HG03196 (cell line): ENCODE measurements at regions not wholly inside any gene's neighbourhood (a gene's known extent, or its start where the extent isn't known, plus 50 kb on each side); places are given as distances from the start of the nearest gene placed in this dataset.
"Not testable (repeated sequence)": the region's sequence is repeated elsewhere in the genome, so short reads cannot be mapped to it uniquely, and the experiment has no call there.

ENCODE experiments used
- ATAC-seq: cut with Tn5 transposase; IDR thresholded peaks from one replicate; pipeline ENCODE4 v1.9.1; 2021; ENCODE audit not compliant: unreplicated experiment

DNA sequence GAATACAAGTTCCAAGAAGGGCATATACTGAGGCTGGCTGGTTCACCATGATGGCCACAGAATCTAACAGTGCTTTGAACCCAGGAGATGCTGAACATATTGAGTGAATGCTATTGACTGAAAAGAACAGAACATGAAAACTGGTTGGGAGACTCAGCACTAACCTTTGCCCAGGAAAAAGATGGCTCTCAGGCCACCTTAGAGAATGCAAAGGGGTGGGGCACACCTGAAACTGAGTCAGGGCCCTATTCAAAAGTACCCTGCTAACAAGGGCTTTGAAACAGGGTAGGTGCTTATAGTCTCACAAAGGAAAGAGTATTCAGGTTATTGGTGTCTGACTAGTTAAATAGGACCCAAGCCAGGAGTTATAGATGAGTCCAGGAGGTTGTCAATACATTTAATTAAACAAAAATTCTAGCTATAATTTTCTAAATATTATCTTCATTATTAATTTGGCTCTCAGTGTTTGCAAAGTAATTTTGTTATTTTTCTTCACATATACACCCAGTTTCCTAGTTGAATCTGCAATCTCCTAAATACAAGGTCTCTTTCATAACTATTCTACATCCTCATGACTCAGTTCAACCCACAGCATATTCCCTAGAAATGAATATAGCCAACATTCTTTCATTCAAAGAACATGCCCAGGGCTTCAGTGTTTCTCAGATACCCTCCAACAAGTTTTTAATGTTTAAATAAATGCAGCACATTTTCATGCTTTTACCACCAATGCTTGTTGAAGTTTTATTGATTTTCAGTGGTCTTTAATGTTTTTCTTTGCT is 144.2 kb upstream of the RAPGEF2 start:
- ATAC-seq = no peak

DNA sequence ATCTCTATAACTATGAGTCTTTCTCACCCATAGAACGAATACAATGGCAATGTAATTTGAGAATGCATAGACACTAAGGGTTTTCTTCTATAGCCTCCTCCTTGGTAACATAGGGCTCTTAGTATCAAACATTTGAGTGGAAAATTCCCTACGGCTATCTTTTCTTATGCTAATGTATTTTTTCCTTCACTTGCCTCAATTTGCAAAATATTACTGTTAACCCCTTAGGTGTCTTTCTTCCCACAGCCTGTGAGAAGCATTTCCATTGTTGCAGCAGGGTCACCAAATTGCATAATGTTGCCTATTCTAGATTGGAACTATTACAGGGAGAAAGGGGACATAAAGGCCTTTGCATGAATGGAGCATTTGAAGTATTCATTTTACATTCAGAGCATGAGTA is 140.5 kb upstream of the RAPGEF2 start:
- no peak for ATAC-seq

DNA sequence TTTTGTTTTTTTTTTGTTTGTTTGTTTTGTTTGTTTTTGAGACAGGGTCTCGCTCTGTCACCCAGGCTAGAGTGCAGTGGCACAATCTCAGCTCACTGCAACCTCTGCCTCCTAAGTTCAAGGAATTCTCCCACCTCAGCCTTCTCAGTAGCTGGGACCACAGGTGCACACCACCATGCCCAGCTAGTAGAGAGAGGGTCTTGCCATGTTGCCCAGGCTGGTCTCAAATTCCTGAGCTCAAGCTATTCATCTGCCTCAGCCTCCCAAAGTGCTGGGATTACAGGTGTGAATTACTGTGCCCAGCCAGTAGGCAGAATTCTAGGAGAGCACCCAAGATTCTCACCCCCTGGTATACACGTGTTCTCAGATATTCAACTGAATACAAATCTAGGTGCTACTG is 139.6 kb upstream of the RAPGEF2 start:
- ATAC-seq = not testable (repeated sequence)

DNA sequence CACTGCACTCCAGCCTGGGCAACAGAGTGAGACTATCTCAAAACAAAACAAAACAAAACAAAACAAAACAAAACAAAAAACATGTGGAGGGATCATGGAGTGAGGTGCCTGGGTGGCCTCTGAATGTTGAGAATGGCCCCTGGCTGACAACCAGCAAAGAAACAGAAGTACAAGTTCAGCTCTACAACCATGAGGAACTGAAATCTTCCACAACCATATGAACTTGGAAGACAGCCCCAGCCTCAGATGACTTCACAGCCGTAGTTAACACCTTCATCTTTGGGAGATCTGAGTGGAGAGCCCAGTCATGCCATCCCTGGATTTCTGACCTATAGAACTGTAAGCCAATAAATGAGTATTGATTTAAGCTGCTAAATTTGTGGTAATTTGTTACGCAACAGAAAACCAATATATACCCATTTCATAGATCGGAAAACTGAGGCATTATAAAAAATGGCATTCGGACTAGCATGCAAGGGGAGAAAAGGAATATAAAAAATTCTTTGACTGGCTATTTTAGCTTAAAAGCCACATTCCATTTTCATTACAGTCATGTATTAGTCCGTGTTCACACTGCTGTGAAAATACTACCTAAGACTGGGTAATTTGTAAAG is 138.7 kb upstream of the RAPGEF2 start:
- no peak for ATAC-seq

DNA sequence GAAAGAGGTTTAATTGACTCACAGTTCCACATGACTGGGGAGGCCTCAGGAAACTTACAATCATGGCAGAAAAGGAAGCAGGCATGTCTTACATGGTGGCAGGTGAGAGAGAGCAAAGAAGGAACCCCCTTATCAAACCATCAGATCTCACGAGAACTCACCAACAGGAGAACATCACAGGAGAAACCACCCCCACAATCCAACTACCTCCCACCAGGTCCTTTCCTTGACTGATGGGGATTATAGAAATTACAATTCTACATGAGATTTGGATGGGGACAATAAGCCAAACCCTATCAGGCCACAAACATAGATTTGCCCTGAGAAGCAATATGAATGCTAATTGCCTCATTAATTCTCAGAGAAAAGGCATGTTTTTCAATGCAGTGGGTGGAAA is 138.2 kb upstream of the RAPGEF2 start:
- no peak for ATAC-seq

DNA sequence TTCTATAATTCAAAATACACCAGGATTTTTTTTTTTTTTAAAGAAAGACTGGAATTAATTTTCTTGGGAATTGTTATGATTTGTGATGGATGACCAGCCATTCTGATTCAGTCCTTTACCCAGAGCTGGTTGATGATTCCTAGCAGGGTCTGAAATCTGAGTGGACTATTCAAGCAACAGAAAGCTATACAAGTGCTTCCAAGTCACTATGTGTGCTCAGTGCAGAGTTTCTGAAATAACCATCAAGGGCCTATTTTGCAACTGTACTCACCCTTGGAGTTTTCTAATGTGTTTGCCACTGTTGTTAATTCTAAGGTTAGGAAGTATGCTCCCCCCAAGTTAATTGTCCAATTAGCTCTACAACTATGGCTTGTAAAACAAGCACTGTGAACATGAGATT is 137.7 kb upstream of the RAPGEF2 start:
- no peak for ATAC-seq

DNA sequence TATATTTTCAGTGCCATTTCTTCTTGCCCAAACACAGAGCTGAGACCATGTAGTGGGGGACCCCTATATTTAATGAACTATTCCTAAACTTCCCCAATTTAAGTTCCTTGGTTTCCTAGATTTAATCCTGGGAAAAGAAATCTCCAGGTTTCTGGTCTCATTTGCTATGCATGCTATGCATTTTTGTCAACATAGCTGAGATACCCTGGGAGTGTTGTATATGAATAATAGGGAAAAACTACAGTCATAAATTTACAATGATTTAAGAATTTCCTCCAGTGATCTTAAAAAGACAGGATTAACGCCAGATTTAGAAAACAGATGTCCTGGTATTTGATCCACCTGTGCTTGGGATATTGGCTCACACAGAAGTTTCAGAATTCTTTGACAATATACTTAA is 136.8 kb upstream of the RAPGEF2 start:
- ATAC-seq = no peak

DNA sequence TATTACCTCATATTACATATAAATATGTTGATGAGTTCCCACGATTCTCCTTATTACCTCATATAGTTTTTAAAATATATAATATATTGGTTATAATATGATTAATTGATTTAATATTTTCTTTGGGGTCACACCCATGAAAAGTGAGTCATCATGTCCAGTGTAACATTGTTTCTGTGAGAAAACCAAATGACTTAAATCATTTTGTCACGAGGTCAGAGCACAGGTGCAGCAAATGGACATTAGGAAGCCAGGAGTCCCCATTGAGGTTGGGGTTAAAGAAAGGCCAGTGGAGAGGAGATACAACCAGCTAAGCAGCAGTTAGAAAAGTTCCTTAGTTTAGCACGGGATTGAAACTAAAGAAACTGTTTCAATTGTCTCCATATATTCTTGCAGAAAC is 133.9 kb upstream of the RAPGEF2 start:
- no peak for ATAC-seq

DNA sequence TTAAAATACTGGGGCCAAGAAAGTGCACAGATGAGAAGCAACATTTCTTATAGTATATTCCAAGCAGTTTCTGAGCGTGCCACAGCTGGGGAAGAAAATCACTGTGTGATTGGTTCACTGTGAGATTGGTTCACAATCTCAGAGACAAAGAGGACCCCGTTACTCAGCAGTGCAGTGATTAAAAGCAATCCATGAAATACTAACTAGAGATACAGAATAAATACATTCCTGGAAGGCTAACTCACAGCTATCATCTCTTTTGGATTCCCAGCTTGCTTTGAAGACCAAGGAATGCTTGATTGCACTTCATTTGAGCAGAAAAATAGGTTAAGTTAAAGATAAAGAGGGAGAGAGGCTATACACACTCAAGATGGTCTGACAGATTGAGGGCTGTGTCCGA is 132.1 kb upstream of the RAPGEF2 start:
- no peak for ATAC-seq

DNA sequence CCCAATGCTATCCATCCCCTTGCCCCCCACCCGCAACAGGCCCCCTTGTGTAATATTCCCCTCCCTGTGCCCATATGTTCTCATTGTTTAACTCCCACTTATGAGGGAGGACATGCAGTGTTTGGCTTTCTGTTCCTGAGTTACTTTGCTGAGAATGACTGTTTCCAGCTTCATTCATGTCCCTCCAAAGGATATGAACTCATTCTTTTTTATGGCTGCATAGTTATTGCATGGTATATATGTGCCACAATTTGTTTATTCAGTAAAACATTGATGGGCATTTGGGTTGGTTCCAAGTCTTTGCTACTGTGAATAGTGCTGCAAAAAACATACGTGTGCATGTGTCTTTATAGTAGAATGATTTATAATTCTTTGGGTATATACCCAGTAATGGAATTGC is 128.4 kb upstream of the RAPGEF2 start:
- not testable (repeated sequence) for ATAC-seq

DNA sequence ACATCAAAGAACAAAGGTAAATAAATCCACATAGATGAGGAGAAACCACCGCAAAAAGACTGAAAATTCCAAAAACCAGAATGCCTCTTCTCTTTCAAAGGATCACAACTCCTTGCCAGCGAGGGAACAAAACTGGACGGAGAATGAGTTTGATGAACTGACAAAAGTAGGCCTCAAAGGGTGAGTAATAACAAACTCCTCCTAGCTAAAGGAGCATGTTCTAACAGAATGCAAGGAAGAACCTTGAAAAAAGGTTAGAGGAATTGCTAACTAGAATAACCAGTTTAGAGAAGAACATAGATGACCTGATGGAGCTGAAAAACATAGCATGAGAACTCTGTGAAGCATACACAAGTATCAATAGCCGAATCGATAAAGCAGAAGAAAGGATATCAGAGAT is 122.2 kb upstream of the RAPGEF2 start:
- ATAC-seq = not testable (repeated sequence)

DNA sequence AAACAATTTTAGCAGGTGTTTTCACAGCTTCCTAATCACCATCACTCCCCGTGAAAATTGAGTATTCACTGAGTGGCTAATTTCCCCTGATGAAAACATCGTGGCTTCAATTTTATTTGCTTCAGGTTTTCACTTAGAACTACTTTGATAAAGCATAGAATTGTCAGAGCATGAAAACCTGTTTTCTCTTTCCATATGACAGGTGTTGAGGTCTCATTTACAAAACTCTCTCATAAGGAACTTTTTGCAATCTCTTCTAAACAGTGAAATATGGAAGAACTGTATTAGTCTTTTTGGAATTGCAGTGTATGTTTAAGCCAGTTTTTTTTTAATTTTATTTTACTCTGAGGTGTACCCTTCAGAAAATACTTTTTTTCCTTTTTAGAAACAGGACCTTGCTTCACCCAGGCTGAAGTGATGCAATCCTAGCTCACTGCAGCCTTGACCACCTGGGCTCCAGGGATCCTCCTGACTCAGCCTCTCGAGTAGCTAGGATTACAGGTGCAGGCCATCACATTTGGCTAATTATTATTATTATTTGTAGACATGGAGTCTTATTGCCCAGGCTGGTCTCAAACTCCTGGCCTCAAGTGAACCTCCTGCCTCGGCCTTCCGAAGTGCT is 111.2 kb upstream of the RAPGEF2 start:
- ATAC-seq = no peak

DNA sequence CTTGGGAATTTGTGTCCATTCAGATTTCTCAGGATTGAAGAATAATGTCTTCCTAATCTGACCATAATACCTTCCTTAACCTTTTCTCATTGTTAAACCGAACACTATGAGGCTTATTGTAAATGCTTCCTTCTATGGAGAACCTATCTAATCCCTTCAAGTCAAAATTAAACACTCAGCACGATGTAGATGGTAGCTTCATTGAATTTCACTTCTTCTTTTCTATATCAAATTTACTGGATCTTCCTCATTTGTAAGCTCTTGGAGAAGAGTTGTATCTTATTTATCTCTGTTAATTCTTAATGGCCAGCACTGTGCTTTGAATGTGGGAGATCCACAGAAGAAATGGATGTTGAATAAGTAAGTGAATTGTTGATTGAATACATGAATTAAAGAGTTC is 109.0 kb upstream of the RAPGEF2 start:
- ATAC-seq = no peak

DNA sequence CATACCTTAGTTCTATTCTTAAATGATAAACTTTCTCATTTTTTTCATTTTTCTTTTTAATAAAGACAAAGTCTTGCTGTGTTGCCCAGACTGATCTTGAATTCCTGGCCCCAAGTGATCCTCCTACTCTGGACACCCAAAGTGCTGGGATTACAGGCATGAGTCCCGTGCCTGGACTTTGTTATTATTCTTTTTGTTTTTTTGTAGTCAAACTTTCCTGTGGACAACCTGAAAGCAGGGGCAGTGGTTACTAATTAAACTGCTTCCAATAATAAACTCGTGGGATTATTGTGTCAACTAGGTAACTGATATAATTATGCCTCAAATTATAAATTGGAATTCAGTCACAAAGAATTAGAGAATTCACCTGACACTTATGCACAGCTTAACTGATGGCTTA is 107.8 kb upstream of the RAPGEF2 start:
- ATAC-seq = no peak

DNA sequence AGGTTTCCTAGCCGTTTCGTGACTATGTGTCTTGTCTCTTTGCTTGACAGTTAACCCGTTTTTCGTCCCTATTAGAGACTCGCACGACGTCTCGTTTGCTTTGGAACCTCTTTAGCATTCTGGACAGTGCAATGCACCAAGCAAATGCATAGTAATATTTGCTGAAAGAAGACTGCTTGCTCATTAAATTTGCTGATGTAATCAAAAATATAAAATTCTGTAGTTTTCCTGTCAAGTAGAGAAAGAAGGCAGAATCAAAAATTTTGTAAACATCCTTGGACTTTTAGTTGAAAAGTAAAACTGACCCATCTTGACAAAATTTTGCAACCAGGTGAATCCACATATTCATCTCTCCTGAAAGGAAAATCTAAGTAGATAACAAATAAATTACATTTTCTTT is 106.9 kb upstream of the RAPGEF2 start:
- no peak for ATAC-seq

DNA sequence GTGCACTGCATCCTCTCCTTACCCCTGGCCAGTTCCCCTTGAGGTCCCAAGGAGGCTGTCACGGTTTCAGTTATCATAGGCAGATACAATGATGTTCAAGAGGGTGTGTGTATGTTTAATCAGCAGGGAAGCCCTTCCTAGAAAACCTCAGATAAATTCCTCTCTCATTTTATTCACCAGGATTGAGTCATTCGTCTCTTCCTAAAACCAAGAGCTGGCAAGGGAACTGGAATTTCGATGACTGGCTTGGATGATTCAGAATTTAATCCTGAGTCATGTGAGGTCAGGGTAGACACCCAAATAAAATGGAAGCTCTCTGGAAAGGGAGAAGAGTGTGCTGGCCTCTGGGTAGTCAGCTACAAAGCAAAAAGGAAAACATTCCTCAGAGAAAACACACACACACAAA is 106.2 kb upstream of the RAPGEF2 start:
- no peak for ATAC-seq

DNA sequence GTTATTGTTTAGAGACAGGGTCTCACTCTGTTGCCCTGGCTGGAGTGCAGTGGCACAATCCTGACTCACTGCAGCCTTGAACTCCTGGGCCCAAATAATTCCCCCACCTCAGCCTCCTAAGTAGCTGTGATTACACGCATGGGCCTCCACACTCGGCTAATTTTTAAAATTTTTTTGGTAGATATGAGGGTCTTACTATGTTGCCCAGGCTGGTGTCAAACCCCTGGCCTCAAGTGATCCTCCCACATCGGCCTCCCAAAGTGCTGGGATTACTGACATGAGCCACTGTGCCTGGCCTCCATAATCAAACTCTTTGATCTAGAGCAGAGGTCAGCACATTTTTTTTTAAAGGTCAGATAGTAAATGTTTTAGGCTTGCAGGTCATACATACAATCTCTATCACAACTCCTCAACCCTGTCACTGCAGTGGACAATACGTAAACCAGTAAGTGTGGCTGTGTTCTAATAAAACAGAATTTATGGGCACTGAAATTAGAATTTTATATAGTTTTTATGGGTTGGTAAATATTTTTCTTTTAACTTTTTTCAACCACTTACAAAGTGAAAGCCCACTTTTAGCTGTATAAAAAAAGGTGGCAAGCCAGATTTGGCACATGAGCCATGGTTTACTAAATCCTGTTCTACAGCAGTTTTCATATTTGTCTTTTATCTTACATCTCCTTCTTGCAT is 105.1 kb upstream of the RAPGEF2 start:
- ATAC-seq = no peak

DNA sequence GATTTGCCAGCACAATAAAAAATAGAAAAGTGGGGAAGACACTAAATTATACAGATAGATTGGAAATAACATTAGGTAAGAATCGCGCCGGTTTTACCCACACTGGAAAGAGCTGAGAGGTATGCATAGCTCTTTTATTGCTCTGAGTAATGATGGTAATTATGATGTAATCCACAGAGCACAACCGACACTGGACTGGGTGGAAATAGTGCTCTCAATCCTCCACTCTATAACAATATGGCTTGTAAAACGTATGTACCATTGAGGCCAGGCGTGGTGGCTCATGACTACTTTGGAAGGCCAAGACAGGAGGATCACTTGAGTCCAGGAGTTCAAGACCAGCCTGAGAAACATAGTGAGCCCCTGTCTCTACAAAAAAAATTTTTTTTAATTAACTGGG is 104.3 kb upstream of the RAPGEF2 start:
- no peak for ATAC-seq

DNA sequence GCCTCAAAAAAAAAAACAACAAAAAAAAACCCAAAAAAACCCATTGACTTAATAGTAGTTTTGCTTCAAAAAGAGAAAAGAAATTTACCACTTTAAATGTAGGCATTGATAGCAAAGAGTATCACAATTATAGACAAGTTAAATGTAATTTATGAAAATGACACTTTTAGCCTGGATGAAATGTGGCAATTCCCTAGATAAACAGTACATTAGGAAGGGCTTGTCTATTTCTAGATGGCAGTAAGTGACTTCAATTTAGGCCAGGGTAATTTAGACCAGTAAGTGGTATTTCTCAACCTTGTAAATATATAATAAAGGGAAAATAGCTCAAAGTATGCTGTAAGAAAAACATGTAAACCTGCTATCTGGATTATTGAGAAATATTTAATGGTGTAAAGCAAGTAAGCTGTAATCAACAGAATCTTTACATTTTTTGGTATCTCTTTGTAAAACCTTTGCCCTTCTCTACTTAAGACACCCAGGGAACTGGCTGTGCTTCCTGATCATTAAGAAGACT is 103.7 kb upstream of the RAPGEF2 start:
- no peak for ATAC-seq

DNA sequence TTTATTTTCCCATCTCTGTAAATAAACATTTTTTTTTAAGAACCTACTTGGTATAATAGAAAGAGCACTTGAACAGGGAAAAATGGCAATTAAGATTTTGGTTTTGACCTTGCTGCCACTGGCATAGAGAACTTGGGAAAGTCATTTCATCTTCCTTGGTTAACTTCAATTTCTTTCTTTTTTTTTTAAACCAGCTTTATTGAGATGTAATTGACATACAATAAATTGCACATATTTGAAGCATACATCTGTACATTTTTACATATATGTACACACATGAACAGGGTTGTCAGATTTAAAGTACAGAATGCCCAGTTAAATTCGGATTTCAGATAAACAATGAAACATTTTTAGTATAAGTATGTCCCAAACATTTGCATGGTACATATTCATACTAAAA is 103.0 kb upstream of the RAPGEF2 start:
- ATAC-seq = no peak

DNA sequence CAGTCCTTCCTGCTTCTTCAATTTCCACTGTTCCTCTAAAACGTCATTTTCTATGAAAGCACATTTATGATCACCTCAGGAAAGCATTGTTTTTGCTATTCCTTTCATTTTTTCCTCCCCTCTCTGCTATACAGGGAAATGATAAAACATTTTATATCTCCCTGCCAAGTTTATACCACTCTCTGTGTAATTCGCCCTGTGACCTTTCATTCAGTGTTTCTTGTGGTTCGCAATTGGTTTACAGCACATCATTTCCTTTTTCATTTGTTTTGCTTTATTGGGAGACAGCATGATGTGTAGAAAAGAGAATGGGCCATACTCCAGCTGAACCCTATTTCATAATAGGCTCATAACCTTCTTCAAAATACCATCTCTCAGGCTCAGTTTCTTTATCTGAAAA is 99.9 kb upstream of the RAPGEF2 start:
- no peak for ATAC-seq
